ENCODE measurements at regions not wholly inside any gene's neighbourhood (a gene's known extent, or its start where the extent isn't known, plus 50 kb on each side); places are given as distances from the start of the nearest gene placed in this dataset.
"Not testable (repeated sequence)": the region's sequence is repeated elsewhere in the genome, so short reads cannot be mapped to it uniquely, and the experiment has no call there.

- DNase-seq: no peak
Measured at GRCh38 chr16:59651662-59652061, 917.5 kb upstream of the GOT2 start.

GRCh38 chr16:59645194-59645593, 911.1 kb upstream of the GOT2 start:
- DNase-seq: no peak

GRCh38 chr16:59635674-59636073, 901.6 kb upstream of the GOT2 start:
- DNase-seq: no peak

GRCh38 chr16:59634951-59635350, 900.8 kb upstream of the GOT2 start:
- no peak for DNase-seq

- DNase-seq: no peak
Measured at GRCh38 chr16:59634004-59634579, 900.0 kb upstream of the GOT2 start.

- DNase-seq: no peak
Measured at GRCh38 chr16:59632276-59632855, 898.2 kb upstream of the GOT2 start.

- not testable (repeated sequence) for DNase-seq
Measured at GRCh38 chr16:59624381-59624780, 890.3 kb upstream of the GOT2 start.

- DNase-seq: no peak
Measured at GRCh38 chr16:59614466-59615240, 880.5 kb upstream of the GOT2 start.

GRCh38 chr16:59612910-59613620, 878.9 kb upstream of the GOT2 start:
- not testable (repeated sequence) for DNase-seq

GRCh38 chr16:59612094-59612493, 878.0 kb upstream of the GOT2 start:
- DNase-seq: no peak

GRCh38 chr16:59611556-59611955, 877.4 kb upstream of the GOT2 start:
- DNase-seq: no peak

GRCh38 chr16:59605706-59606105, 871.6 kb upstream of the GOT2 start:
- no peak for DNase-seq

- no peak for DNase-seq
Measured at GRCh38 chr16:59604354-59604753, 870.2 kb upstream of the GOT2 start.

GRCh38 chr16:59601452-59601851, 867.3 kb upstream of the GOT2 start:
- peak in 30 of 56 donors; percentile 1 to 67 (median 23) for DNase-seq

GRCh38 chr16:59597269-59597668, 863.2 kb upstream of the GOT2 start:
- DNase-seq: peak in 3 of 56 donors; percentile 0 to 6 (median 6)

GRCh38 chr16:59596693-59597092, 862.6 kb upstream of the GOT2 start:
- no peak for DNase-seq

- no peak for DNase-seq
Measured at GRCh38 chr16:59593194-59593661, 859.1 kb upstream of the GOT2 start.

- DNase-seq: no peak
Measured at GRCh38 chr16:59591480-59591879, 857.4 kb upstream of the GOT2 start.

GRCh38 chr16:59590845-59591244, 856.7 kb upstream of the GOT2 start:
- DNase-seq: no peak

- no peak for DNase-seq
Measured at GRCh38 chr16:59586331-59586730, 852.2 kb upstream of the GOT2 start.

- no peak for DNase-seq
Measured at GRCh38 chr16:59574296-59574695, 840.2 kb upstream of the GOT2 start.
